HUES48 (cell line): ENCODE measurements at regions not wholly inside any gene's neighbourhood (a gene's known extent, or its start where the extent isn't known, plus 50 kb on each side); places are given as distances from the start of the nearest gene placed in this dataset.

Experiments used
- H3K27ac ChIP-seq: one replicate; pipeline ENCODE4 v1.7.0; 2013; ENCODE audit warnings: low read depth, low read length, inconsistent platforms
- H3K27me3 ChIP-seq: 2 replicates; pipeline ENCODE4 v1.6.1; 2013; ENCODE audit warnings: mild to moderate bottlenecking, low read length; ENCODE audit not compliant: control insufficient read depth, insufficient read depth
- H3K36me3 ChIP-seq: 2 replicates; pipeline ENCODE4 v1.6.1; 2013; ENCODE audit warnings: low read length; ENCODE audit not compliant: control insufficient read depth, insufficient read depth
- H3K4me1 ChIP-seq: 2 replicates; pipeline ENCODE4 v1.6.1; 2013; ENCODE audit warnings: mild to moderate bottlenecking, low read length; ENCODE audit not compliant: control insufficient read depth, insufficient read depth
- H3K4me3 ChIP-seq: 2 replicates; pipeline ENCODE4 v1.5.1; 2013; ENCODE audit warnings: mild to moderate bottlenecking, low read depth, low read length
- H3K9ac ChIP-seq: 2 replicates; pipeline ENCODE4 v1.6.1; 2013; ENCODE audit warnings: mild to moderate bottlenecking, low read depth, low read length, moderate library complexity
- H3K9me3 ChIP-seq: 2 replicates; pipeline ENCODE4 v1.6.1; 2013; ENCODE audit warnings: low read length; ENCODE audit not compliant: control insufficient read depth, insufficient read depth

DNA sequence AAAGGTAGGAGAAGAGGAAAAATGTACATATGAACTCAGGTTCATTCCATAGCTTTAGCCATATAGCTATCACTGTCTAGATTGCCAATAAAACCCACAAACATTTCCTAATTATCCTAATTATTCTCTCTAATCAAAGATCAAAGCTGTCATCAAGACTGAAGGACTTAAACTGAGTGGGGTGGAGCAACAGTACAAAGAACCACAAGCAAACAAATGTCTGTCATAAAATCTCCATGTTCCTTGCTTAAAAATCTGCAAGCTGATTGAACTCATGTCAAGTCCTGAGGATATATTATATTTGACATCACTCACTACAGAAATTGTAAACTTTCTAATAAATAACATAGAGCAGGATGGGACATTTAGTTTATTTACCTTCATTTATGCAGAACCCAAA is 315.9 kb downstream of the SNX13 start:
- Histone ChIP-seq H3K27ac (no peak overlapping the region), H3K9me3 (no peaks in the 10 kb centered on the region), H3K4me3 (no peak overlapping the region), H3K4me1 (0 out of 2 replicates have a peak, but pooled peaks cover 4% of the 10 kb centered on the region), H3K9ac (no peak overlapping the region), H3K36me3 (no peaks in the 10 kb centered on the region), H3K27me3 (no peaks in the 10 kb centered on the region)

- H3K4me1 ChIP-seq = 0 out of 2 replicates have a peak, but pooled peaks cover 4% of the 10 kb centered on the region
- H3K4me3 ChIP-seq = no peak overlapping the region
- no peaks in the 10 kb centered on the region for H3K9me3 ChIP-seq
- H3K27ac ChIP-seq = no peak overlapping the region
- no peak overlapping the region for H3K9ac ChIP-seq
- H3K27me3 ChIP-seq = no peaks in the 10 kb centered on the region
- no peaks in the 10 kb centered on the region for H3K36me3 ChIP-seq
Observed at GRCh38 chr7:17625043-17625442, 315.3 kb downstream of the SNX13 start.

DNA sequence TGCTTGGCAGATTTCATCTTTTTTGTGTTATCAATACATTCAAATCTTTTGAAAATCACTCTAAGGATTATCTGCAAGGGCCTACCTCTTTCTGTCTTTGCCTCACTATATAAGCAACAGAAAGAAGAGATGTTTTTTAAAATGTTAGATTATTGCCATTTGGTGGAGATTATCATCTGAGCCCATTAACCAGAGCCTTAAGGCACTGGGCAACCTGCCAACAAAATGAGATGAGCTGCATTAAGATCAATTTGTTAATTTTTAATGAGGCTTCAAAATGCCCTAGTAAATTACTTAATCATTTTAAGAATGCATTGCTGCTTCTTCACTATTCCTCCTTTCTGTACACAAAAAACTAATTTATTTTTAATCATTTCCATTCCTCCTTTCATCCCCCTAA is 314.1 kb downstream of the SNX13 start:
- Histone ChIP-seq H3K36me3 (no peaks in the 10 kb centered on the region), H3K4me1 (0 out of 2 replicates have a peak, but pooled peaks cover 4% of the 10 kb centered on the region), H3K27me3 (no peaks in the 10 kb centered on the region), H3K27ac (no peak overlapping the region), H3K4me3 (no peak overlapping the region), H3K9me3 (no peaks in the 10 kb centered on the region), H3K9ac (no peak overlapping the region)

GRCh38 chr7:17631061-17631460 is 309.2 kb downstream of the SNX13 start:
- Histone ChIP-seq H3K9me3 (no peaks in the 10 kb centered on the region), H3K27ac (no peak overlapping the region), H3K9ac (no peak overlapping the region), H3K4me1 (no peaks in the 10 kb centered on the region), H3K36me3 (no peaks in the 10 kb centered on the region), H3K27me3 (no peaks in the 10 kb centered on the region), H3K4me3 (no peak overlapping the region)

DNA sequence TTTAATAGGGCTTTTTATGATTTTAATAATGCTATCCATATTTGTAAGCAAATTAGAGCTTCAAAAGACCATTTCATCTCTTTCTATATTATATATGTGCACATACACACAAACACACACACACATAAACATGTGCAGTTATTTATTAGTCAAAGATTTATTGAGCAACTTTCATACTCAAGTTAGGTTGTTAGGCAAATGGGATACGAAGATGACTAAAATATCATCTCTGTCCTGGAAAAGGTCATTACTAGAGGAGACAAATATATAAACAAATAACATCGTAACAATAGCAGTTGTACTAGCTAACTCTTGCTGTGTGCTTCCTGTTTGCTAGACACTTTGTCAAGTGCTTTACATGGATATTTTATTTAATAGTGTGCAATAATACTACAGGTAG is 307.9 kb downstream of the SNX13 start:
- H3K27me3 ChIP-seq = no peaks in the 10 kb centered on the region
- H3K9ac ChIP-seq = no peak overlapping the region
- H3K4me1 ChIP-seq = no peaks in the 10 kb centered on the region
- H3K27ac ChIP-seq = no peak overlapping the region
- no peaks in the 10 kb centered on the region for H3K36me3 ChIP-seq
- no peaks in the 10 kb centered on the region for H3K9me3 ChIP-seq
- H3K4me3 ChIP-seq = no peak overlapping the region

DNA sequence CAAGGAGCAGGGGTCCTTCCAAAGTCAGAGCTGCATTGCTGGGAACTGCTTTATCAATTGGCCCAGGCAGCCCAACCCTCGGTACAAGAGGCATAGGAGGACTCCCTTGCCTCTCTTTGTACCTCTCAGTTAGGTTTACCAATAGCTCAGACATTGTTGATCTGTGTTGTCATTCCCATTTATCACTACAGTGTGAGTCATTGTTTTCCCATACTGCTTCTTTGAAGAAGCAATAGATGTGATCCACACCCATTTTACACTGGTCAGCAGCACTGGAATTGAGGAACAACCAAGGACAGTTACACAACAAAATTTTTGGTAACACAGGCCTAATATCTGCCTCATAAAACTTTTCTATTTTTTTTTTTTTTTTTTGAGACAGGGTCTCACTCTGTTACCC is 307.2 kb downstream of the SNX13 start:
- Histone ChIP-seq H3K27ac (no peak overlapping the region), H3K27me3 (no peaks in the 10 kb centered on the region), H3K4me1 (no peaks in the 10 kb centered on the region), H3K4me3 (no peak overlapping the region), H3K36me3 (no peaks in the 10 kb centered on the region), H3K9ac (no peak overlapping the region), H3K9me3 (no peaks in the 10 kb centered on the region)

- H3K36me3 ChIP-seq = no peaks in the 10 kb centered on the region
- no peaks in the 10 kb centered on the region for H3K27me3 ChIP-seq
- H3K27ac ChIP-seq = no peak overlapping the region
- no peak overlapping the region for H3K9ac ChIP-seq
- no peaks in the 10 kb centered on the region for H3K4me1 ChIP-seq
- H3K9me3 ChIP-seq = no peaks in the 10 kb centered on the region
- no peak overlapping the region for H3K4me3 ChIP-seq
Observed at GRCh38 chr7:17638727-17639126, 301.6 kb downstream of the SNX13 start.

DNA sequence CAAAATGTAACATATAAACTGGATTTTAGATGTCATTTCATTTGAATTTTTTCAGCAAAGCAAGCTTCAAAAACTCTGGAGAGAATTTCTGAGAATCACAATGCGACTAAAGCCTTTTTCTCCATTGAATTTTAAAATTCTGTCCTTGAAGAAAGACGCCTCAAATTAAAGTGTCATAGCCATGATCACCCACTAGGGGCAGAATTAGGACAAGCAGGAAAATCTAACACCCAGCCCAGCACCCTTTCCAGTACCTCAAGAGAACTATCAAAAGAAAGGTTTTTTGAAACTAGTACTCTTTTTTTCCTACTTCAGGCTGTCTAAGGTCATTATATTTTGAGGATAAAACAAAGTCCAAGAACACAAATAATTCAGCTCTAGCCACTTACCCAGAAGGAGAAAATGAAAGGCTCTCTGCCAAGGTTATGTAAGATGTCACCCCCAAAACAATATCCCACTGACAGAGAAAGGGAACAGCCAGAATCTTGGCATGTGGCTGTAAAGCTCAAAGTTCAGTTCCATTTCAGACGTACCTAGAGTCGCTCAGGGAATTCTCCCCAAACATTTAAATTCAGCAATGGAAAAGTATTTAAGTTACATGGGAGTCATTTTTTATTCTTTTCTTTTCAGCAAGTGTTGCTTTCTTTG is 299.4 kb downstream of the SNX13 start:
- Histone ChIP-seq H3K9ac (no peak overlapping the region), H3K4me3 (no peak overlapping the region), H3K4me1 (no peaks in the 10 kb centered on the region), H3K9me3 (0 out of 2 replicates have a peak, but pooled peaks cover 3% of the 10 kb centered on the region), H3K36me3 (no peaks in the 10 kb centered on the region), H3K27ac (no peak overlapping the region), H3K27me3 (no peaks in the 10 kb centered on the region)

- no peak overlapping the region for H3K4me3 ChIP-seq
- peaks cover 6% of the 10 kb centered on the region; the same call in 1 of the 2 replicates for H3K4me1 ChIP-seq
- H3K9ac ChIP-seq = no peak overlapping the region
- H3K9me3 ChIP-seq = 0 out of 2 replicates have a peak, but pooled peaks cover 3% of the 10 kb centered on the region
- no peaks in the 10 kb centered on the region for H3K36me3 ChIP-seq
- no peak overlapping the region for H3K27ac ChIP-seq
- H3K27me3 ChIP-seq = no peaks in the 10 kb centered on the region
Observed at GRCh38 chr7:17645500-17645899, 294.8 kb downstream of the SNX13 start.

DNA sequence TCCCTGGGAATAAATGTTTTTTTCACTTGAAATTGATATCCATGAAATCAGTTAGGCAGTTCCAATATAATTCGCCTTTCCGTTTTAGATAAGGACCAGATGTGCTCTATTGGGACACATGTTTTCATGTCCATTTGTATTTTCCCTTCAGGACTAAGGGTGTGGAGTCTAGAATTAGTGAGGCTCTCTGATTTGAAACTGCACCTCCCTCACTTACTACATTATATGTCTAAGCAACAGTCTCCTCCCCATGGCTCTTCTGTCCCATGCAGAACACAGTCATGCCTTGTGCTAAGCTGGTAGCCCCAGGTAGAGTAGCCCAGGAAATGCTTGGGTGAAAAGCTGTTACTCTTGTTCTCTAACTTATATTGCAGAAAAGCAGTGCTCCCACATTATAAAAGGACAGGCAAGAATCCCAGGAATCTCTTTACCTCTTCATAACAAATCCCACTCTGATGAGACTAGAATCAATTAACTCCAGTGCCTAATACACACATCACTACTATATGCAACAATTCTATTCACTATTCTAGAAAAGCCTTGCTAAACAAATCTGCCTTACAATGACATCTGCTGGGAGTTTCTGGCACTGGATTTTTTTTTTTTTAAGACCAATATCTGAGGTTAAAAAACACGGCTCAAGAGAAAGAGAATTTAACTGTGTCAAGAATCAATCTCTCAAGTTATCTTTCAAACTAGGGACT is 293.9 kb downstream of the SNX13 start:
- H3K27me3 ChIP-seq = no peaks in the 10 kb centered on the region
- H3K36me3 ChIP-seq = no peaks in the 10 kb centered on the region
- no peak overlapping the region for H3K27ac ChIP-seq
- no peak overlapping the region for H3K4me3 ChIP-seq
- no peak overlapping the region for H3K9ac ChIP-seq
- 0 out of 2 replicates have a peak, but pooled peaks cover 3% of the 10 kb centered on the region for H3K9me3 ChIP-seq
- H3K4me1 ChIP-seq = peaks cover 6% of the 10 kb centered on the region; the same call in 1 of the 2 replicates

- Histone ChIP-seq H3K9me3 (no peaks in the 10 kb centered on the region), H3K36me3 (no peaks in the 10 kb centered on the region), H3K27me3 (no peaks in the 10 kb centered on the region), H3K4me1 (peaks cover 6% of the 10 kb centered on the region; the same call in 1 of the 2 replicates), H3K27ac (no peak overlapping the region), H3K9ac (no peak overlapping the region), H3K4me3 (no peak overlapping the region)
Observed at GRCh38 chr7:17651341-17651740, 289.0 kb downstream of the SNX13 start.
